OCI-LY7 (cell line): ENCODE measurements at regions not wholly inside any gene's neighbourhood (a gene's known extent, or its start where the extent isn't known, plus 50 kb on each side); places are given as distances from the start of the nearest gene placed in this dataset.

Source experiments
- BruUV-seq: library from RNA; stranded (reverse); fragments of 400-500 nt; replicated peaks from 2 replicates; lab custom pipeline; 2021; lab: Mats Ljungman, UMichigan
- CTCF ChIA-PET: fragments of 300-600 bp; sonication (Branson Sonifier 250); formaldehyde crosslinking; loops from one replicate; lab custom pipeline; 2022; ENCODE audit warnings: antibody characterized with exemption; ENCODE audit not compliant: unreplicated experiment; lab: Charles Lee
- POLR2A ChIA-PET: fragments of 300-600 bp; sonication (Branson Sonifier 250); formaldehyde crosslinking; loops from one replicate; lab custom pipeline; 2022; ENCODE audit warnings: antibody characterized with exemption; lab: Charles Lee
- DNase-seq: peaks from one replicate; pipeline ENCODE4 v3.0.0-alpha.2; 2015; ENCODE audit warnings: low spot score
- H2AFZ ChIP-seq: fragments of 200-600 bp; sonication (generic), shearing (Covaris generic); 2 replicates; pipeline ENCODE4 v1.6.1; 2014; ENCODE audit warnings: mild to moderate bottlenecking, antibody characterized with exemption, low read length, moderate library complexity
- H3K27ac ChIP-seq: fragments of 200-600 bp; sonication (generic); 2 replicates; pipeline ENCODE4 v1.5.1; 2014; ENCODE audit warnings: mixed run types, low read depth, mild to moderate bottlenecking, moderate library complexity, low read length, inconsistent platforms; ENCODE audit not compliant: poor library complexity, severe bottlenecking
- H3K36me3 ChIP-seq: fragments of 200-600 bp; sonication (generic); 2 replicates; pipeline ENCODE4 v1.6.1; 2014; ENCODE audit warnings: mild to moderate bottlenecking, antibody characterized with exemption, low read length, moderate library complexity, mixed read lengths; ENCODE audit not compliant: insufficient read depth
- H3K4me1 ChIP-seq: fragments of 200-600 bp; sonication (generic); 2 replicates; pipeline ENCODE4 v1.5.1; 2014; ENCODE audit warnings: mild to moderate bottlenecking, low read length; ENCODE audit not compliant: insufficient read depth, poor library complexity, severe bottlenecking
- H3K4me2 ChIP-seq: fragments of 200-600 bp; sonication (generic); 2 replicates; pipeline ENCODE4 v1.6.1; 2014; ENCODE audit warnings: mild to moderate bottlenecking, low read length
- H3K4me3 ChIP-seq: fragments of 200-600 bp; sonication (generic); 2 replicates; pipeline ENCODE4 v1.5.1; 2014; ENCODE audit warnings: mild to moderate bottlenecking, low read depth, low read length; ENCODE audit not compliant: poor library complexity, severe bottlenecking
- H3K79me2 ChIP-seq: fragments of 200-600 bp; sonication (generic); 2 replicates; pipeline ENCODE4 v1.6.1; 2016; ENCODE audit warnings: low read depth, mild to moderate bottlenecking, low read length, moderate library complexity, mixed read lengths; ENCODE audit not compliant: insufficient read depth
- H3K9me2 ChIP-seq: fragments of 200-600 bp; sonication (generic); 2 replicates; pipeline ENCODE4 v1.6.1; 2016; ENCODE audit warnings: mild to moderate bottlenecking, low read length, mixed read lengths; ENCODE audit not compliant: insufficient read depth
- H3K9me3 ChIP-seq: fragments of 200-600 bp; sonication (generic); 2 replicates; pipeline ENCODE4 v1.6.1; 2014; ENCODE audit warnings: mild to moderate bottlenecking, mixed run types, low read length, mixed read lengths
- H4K20me1 ChIP-seq: fragments of 200-600 bp; sonication (generic); 2 replicates; pipeline ENCODE4 v1.6.1; 2014; ENCODE audit warnings: mild to moderate bottlenecking, antibody characterized with exemption, low read length, moderate library complexity, mixed read lengths; ENCODE audit not compliant: insufficient read depth
- CTCF ChIP-seq: fragments of 200-600 bp; sonication (generic); conservative IDR thresholded peaks from 2 replicates; pipeline ENCODE4 v1.5.1; 2014; ENCODE audit warnings: mild to moderate bottlenecking, antibody characterized with exemption, low read length, moderate library complexity, mixed read lengths
- EZH2phosphoT487 ChIP-seq: fragments of 200-600 bp; sonication (generic); IDR thresholded peaks from 2 replicates; pipeline ENCODE4 v1.6.1; 2018; ENCODE audit warnings: low read depth, borderline replicate concordance, mild to moderate bottlenecking, mixed run types, antibody characterized with exemption, low read length, moderate library complexity, mixed read lengths
- intact Hi-C: fragments of 100-400 bp; cut with micrococcal nuclease; formaldehyde crosslinking; loops from one replicate; pipeline ENCODE4 v1.10.0; 2022; ENCODE audit not compliant: unreplicated experiment

GRCh38 chr18:59818769-59819168, 81.0 kb upstream of the PMAIP1 start:
- H3K27ac ChIP-seq, result no peak overlapping the region
- no TSS peak for BruUV-seq
- no peak overlapping the region for H3K4me3 ChIP-seq
- H3K4me2 ChIP-seq, result no peak overlapping the region
- no peaks in the 10 kb centered on the region for H3K4me1 ChIP-seq
- DNase-seq, result no peak
- H3K9me2 ChIP-seq, result no peaks in the 10 kb centered on the region
- no peaks in the 10 kb centered on the region for H4K20me1 ChIP-seq
- intact Hi-C loops, result no loop called here
- CTCF ChIA-PET, result no interaction called here
- H2AFZ ChIP-seq, result no peak overlapping the region
- TF ChIP-seq CTCF (no peak), EZH2phosphoT487 (no peak)
- H3K9me3 ChIP-seq, result no peaks in the 10 kb centered on the region
- H3K79me2 ChIP-seq, result no peaks in the 10 kb centered on the region
- no peaks in the 10 kb centered on the region for H3K36me3 ChIP-seq
- POLR2A ChIA-PET, result no interaction called here

GRCh38 chr18:59814891-59815290, 84.9 kb upstream of the PMAIP1 start:
- no peak for DNase-seq
- Histone ChIP-seq H3K4me1 (no peaks in the 10 kb centered on the region), H3K4me3 (no peak overlapping the region), H2AFZ (no peak overlapping the region), H3K36me3 (no peaks in the 10 kb centered on the region), H3K79me2 (no peaks in the 10 kb centered on the region), H3K9me3 (no peaks in the 10 kb centered on the region), H3K4me2 (no peak overlapping the region), H4K20me1 (no peaks in the 10 kb centered on the region), H3K9me2 (no peaks in the 10 kb centered on the region), H3K27ac (no peak overlapping the region)
- POLR2A ChIA-PET, result no interaction called here
- TF ChIP-seq EZH2phosphoT487, result no peak
- TF ChIP-seq CTCF, result no peak
- intact Hi-C loops, result no loop called here
- CTCF ChIA-PET, result no interaction called here
- BruUV-seq, result no TSS peak

- TF ChIP-seq CTCF, result no peak
- no peak for TF ChIP-seq EZH2phosphoT487
- Histone ChIP-seq H3K36me3 (no peaks in the 10 kb centered on the region), H3K9me3 (no peaks in the 10 kb centered on the region), H2AFZ (no peak overlapping the region), H3K4me2 (no peak overlapping the region), H3K4me3 (no peak overlapping the region), H3K27ac (no peak overlapping the region), H3K4me1 (no peaks in the 10 kb centered on the region), H3K9me2 (no peaks in the 10 kb centered on the region), H3K79me2 (no peaks in the 10 kb centered on the region), H4K20me1 (no peaks in the 10 kb centered on the region)
- DNase-seq, result no peak
- ChIA-PET POLR2A (no interaction called here), CTCF (no interaction called here)
- BruUV-seq, result no TSS peak
- intact Hi-C loops, result no loop called here
Measured at GRCh38 chr18:59813942-59814341, 85.9 kb upstream of the PMAIP1 start.
